Caki2 (cell line): ENCODE measurements at regions not wholly inside any gene's neighbourhood (a gene's known extent, or its start where the extent isn't known, plus 50 kb on each side); places are given as distances from the start of the nearest gene placed in this dataset.
A peak's percentile ranks its signal among the peaks of the same experiment; 100 is the strongest.

Source experiments
- DNase-seq: peaks from one replicate; pipeline ENCODE4 v3.0.0-alpha.2; 2015; ENCODE audit warnings: low read depth
- in situ Hi-C: cut with HindIII; loops from 2 replicates; pipeline ENCODE4 v1.10.0; 2016; ENCODE audit warnings: low sequenced_read_pairs, low pct_unique_long_range_greater_than_20kb, mixed read lengths

DNA sequence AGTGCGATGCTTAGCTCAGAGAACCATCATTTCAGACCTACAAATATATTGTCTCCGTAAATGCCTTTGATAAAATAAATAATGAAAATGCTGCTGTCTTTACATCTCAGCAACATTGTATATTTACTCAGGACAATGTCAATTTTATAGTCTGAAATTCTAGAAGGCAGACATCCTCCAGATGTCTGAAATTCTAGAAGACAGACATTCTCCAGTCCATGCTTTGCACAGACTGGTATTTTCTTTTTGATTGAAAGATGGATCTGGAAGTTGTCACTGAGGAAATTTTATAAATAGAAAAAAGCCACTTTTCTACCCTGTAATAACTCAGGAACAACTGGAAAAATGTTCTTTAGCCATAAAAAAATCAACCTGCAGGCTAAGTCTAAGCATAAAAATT lies 2293.3 kb downstream of the PCDH9 start:
- no peak for DNase-seq
- in situ Hi-C loops, result no loop called here

DNA sequence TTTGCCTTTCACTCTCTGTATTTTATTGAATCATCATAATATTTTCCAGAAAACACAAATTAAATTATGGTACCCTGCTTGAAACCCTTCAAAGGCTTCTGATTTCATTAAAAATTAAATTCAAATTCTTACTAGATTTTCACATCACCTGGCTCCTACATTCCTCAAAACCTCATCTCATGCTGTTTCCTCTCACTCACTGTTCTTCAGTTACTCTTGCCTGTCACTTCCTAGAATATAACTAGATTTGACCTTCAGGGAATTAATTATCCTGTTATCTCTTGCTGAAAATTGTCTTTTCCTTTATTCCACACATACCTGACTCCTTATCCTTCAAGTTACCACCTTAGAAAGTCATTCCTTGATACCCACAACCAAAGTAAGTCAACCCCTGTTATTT lies 2294.7 kb downstream of the PCDH9 start:
- in situ Hi-C loops, result no loop called here
- DNase-seq, result no peak

DNA sequence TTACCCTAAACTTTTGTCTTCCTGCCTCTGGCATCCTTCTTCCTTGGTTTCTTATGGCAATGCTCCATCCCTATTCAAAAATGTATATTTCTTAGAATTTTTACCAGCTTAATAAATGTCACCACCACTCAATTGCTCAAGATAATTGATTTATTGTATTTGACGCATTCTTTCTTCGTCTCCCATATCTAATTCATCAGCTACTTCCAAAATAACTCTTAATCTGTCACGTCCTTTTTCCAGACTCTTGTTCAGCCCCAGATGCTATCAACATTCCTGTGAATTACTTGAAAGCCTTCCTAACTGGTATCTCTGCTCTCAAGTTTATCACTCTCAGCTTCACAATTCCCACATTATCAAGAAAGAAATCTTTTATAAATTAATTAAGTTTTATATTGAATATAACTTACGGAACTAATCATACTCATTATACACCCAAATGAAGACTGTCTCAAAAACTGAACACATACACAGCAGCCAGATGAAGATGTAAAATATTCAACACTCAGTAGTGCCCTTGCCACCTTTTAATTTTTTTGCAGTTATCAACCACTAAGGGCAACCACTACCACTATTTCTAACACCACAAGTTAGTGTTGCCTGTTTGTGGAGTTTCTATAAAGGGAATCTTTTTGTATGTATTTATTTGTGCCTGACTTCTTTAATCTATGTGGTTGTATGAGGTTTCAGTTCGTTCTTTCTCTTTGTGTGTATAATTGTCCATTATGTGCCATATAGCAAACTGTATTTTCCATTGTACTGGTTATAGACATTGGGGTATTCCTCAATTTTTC lies 2295.4 kb downstream of the PCDH9 start:
- in situ Hi-C loops, result no loop called here

DNA sequence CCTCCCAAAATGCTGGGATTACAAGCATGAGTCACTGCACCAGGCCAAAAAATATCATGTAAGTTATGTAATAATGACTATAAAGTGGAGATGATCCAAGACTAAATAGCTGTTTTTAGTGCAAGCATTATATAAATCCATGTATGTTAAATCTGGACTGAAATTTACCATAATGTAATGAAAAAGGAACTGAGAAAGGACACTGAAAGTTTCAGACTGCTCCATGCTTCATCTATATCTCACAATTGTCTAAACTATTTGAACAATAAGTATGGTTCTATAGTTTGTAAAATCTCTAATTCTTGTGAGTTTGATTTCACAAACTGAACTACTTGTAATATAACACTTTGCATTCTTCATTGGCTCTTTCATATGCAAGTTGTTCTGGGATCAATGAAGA lies 2299.5 kb downstream of the PCDH9 start:
- DNase-seq, result no peak
- in situ Hi-C loops, result no loop called here

More for the DNA sequence above, 2295.4 kb downstream of the PCDH9 start:
- no peak for DNase-seq

DNA sequence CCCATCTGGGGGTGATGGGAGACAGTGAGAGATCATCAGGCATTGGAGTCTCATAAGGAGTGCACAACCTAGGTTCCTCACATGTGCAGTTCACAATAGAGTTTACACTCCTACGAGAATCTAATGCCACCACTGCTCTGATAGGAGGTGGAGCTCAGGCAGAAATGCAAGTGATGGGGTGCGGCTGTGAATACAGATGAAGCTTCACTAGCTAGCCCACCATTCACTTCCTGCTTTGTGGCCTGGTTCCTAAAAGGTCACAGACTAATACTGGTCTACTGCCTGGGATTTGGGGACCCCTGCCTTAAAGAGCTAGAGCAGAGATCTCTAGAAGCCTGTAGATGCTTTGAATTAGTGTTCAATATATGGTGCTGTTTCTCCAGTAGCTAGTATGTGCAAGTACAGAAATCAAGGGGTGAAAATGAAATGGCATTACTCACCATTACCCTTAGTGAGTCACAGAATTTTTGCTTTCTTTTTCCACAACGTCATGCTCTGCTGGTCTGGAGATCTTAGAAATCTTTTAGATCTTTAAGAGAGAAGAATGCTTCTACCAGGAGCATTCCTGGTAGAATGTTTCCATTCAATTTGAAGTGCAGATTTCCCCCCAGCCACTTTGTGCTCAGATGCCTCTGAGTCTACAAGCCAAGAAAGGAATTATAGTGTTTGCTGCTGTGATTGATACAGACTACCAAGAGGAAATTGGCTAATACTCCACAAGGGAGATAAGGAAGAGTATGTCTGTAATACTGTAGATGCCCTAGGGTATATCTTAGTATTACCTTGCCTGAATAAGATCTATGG lies 2301.2 kb downstream of the PCDH9 start:
- DNase-seq, result peak; percentile 77
- in situ Hi-C loops, result no loop called here

DNA sequence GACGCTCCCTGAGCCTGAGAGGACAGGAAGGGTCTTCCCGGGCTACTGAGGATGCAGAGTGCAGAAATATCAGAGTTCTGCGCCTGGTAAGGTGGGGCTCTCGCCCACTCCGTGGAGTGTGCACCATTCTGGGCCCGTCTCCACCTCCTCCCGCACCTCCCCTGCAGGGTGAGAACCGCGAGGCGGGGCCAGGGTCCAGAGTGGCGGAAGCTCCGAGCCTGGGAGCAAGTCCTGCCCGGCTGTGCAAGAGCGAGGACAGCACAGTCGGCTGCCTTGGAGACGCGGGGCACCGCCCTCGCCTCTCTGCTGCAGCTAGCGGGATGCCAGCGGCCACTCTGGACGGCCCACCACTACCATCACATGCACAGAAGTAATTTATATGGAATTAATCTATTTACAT lies 2304.4 kb downstream of the PCDH9 start:
- in situ Hi-C loops, result no loop called here
- DNase-seq, result no peak

DNA sequence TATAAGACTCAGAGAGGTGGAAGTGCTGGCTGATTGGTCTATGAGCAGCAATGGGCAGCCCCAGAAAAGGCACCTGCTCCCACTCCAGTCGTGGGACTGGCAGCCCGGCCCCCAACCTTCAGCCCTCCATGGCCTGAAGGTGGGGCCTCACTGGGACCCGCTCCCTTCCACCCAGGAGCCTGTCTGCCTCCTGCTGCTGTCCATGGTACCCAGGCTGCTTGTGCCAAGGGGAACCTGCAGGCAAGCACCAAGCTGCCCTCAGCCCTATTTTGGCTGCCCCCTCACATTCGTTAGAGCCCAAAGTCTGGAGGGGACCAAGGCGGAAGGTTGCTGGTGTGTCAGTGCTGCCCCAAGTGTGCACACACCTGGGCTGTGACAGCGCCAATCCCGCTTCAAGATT lies 2304.9 kb downstream of the PCDH9 start:
- no peak for DNase-seq
- in situ Hi-C loops, result no loop called here

DNA sequence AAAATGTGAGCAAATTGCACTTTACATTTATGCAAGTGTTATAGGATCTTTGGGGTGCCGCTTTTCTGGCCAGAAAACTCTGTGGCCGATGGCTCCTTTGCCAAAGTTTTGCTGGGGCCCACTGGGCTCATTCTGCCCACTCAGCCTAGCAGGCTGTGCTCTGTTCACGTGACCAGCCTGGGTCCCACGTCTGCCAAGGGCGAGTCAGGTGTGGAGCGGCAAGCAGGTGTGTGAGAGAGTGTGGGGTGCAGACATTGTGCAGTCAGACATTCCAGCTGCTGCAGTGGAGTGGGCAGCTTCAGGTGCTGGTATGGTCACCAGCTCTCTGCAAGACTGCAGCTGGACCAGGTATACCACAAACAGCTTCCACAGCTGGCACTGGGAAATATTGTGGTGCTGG lies 2305.7 kb downstream of the PCDH9 start:
- in situ Hi-C loops, result no loop called here
- DNase-seq, result no peak

DNA sequence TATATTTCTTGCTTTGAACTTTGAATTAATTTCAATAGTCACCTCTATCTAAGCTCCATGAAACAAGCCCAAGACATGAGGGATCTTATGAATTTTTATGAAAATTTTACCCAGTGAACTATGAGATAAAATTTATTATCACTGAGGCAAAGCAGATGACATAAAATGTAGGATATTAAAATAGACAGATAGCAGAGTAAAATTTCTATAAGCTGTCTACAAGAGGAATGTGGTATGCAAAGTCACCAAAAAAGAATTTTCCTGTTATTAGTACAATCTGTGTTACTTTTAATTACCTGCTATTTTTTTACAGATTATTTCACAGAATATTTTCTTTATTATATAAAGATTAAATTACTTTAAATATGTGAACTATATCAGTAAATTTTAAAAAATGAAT lies 2312.6 kb downstream of the PCDH9 start:
- no peak for DNase-seq
- in situ Hi-C loops, result no loop called here

DNA sequence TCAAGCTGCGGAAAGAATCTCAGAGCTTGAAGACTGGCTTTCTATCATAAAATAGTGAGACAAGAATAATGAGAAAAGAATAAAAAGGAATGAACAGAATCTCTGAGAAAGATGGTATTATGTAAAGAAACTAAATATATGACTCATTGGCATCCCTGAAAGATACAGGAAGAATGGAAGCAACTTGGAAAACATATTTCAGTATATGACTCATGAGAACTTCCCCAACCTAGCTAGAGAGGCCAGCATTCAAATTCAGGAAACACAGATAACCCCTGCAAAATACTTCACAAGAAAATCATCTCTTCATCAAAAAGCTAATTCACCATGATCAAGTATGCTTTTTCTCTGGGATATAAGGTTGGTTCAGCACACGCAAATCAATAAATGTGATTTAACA lies 2318.0 kb downstream of the PCDH9 start:
- DNase-seq, result peak; percentile 10
- in situ Hi-C loops, result no loop called here

DNA sequence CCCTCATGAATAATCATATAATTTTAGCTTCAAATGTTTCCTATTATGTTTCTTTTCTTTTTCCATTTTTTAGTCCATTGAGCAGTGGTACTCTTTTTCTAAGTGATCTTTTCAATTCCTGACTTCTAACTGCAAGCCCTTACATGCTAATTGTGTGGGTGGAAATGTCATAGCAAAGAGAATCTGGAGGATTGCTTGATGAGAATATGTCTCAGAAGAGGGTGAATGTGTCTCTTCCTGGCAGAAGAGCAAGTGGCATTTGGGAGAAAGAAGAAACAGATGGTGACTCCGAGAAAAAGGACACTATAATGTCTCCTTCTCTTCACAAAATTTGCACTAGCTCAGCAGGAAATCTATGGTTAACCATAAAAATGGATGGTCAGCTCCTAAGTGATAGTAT lies 2320.0 kb downstream of the PCDH9 start:
- DNase-seq, result no peak

DNA sequence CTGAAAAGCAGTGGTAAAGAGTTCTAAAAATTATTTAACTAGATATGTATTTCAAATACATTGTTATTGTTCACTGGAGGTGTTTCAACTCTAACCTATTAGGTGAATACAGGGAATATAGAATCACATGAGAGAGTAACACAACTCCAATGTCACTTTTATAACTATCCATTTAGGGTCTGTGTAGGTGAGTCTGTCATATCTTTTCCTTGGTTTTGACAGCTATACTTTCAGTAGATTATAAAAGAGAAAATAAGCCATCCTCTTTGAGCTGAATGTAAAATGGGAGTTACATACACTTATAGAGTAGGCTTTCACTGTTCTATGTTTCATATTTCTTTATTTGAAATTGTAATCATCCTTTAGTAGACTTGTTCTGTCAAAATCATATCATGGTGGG lies 2321.0 kb downstream of the PCDH9 start:
- in situ Hi-C loops, result no loop called here
- DNase-seq, result no peak

More for the DNA sequence above, 2320.0 kb downstream of the PCDH9 start:
- in situ Hi-C loops, result no loop called here

DNA sequence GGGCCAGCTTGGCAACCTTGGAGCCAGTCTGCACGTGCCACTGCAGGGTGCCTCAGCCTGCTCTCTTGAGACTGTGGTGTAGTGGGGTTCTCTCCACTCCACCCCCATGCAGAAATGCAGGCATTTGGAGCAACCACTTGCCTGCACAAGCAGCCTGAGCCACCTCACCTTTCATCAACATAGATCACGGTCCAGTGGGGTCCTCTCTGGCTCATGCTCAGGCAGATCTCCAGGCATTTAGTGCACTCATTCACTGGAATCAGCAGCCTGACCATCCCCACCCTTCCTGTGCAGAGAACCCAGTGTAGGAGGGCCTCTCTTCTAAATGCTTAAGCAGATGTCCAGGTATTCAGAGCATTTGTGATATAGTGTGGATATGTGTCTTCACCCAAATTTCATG lies 2330.1 kb downstream of the PCDH9 start:
- DNase-seq, result no peak
- in situ Hi-C loops, result no loop called here

DNA sequence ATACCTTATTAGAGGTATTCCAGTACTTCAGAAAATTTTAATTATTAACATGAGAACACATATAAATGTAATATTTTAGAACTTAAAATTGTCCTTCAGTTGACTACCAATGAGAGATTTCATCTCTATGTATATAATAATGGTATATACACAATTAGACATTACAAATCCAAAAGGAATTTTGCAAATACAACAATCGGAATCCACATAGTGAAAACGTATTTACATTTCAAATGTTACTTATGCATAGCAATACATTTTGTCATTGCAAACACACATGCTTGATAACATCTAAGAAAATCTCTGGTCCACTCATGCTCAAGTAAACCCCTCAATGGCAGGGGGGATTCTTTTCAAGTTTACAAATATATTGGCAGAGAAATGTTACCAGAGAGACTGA lies 2345.2 kb downstream of the PCDH9 start:
- in situ Hi-C loops, result no loop called here
- DNase-seq, result no peak

DNA sequence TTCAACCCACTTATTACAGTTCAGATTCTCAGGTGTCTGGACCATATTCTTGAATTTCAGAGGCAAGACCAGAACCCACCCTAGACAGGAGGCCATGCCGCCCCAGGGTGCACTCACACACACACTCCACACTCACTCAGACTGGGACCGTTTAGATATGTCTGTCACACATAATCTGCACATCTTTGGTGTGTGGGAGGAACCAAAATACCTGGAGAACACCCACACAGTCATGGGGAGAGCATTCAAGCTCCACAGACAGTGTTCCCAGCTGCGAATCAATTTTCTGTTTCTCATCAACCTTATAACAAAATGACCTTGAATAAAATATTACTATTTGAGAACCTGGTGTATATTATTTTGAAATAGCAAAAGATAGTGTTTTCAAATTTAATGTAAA lies 2353.0 kb downstream of the PCDH9 start:
- in situ Hi-C loops, result no loop called here

DNA sequence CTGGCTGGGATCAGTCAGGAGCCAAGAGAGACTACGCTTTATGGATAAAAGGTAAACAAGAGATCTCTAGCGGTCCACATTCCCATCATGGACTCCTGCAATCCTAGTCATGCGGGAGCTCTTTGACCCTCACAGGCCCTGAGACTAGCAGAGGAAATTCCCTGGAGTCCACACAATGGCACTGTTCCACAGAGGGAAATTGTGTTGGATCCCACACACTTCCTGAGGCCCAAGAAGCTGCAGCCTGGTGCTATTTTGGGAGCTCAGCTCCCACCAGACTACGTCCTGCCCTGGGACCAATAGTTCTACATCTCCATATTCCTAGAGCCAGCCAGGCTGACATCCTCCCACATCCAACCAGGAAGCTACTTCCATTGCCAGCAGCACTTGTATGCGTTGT lies 2358.4 kb downstream of the PCDH9 start:
- DNase-seq, result no peak
- in situ Hi-C loops, result no loop called here

More for the DNA sequence above, 2353.0 kb downstream of the PCDH9 start:
- no peak for DNase-seq

DNA sequence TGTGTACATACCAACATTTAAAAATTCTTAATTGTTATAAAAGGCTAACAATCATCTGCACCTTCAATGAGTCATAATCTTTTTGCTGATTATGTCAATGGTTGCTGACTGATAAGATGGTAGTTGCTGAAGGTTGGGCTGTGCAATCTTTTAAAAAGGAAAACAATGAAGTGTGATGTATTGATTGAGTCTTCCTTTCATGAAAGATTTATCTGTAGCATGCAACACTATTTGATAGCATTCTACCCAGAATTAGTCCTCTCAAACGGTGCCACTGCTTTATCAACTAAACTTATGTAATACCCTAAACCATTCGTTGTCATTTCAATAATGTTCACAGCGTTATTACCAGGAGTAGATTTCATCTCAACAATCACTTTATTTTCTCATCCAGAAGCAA lies 2360.6 kb downstream of the PCDH9 start:
- in situ Hi-C loops, result no loop called here
- no peak for DNase-seq

DNA sequence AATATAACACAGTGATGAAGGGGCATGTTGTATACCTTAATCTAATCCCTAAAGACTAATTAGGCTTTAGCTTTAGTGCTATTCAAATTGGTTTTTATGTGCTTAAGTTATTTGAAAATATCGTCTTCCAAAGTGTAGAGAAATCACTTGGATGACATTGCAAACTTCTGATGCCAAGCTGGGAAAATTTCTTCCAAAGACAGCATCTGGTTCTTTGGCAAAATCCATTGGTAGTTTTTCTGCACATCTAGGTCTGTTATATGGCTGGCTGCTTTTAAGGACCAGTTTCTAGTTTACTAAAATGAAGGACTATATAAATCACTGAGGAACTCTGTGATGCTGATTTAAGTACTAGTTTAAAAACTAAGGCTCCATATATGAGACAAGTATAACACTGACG lies 2362.3 kb downstream of the PCDH9 start:
- in situ Hi-C loops, result no loop called here
- DNase-seq, result no peak

DNA sequence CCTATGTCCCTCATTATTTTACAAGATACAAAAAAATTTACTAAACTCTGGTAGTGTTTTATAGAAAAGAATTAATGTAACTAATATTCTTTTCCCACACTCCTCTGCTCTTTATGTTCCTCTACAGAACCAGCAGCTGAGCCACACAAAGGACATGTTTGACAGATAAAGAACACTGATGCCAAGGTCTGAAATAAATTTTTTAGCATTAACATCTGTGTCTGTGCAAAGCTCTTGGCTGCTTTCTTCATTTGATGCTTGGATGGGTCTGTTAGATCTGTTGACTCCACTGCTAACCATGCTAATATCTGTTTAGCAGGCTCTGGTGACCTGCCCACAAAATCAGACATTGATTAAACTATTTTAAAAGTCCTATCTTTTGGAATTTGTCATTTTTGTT lies 2363.8 kb downstream of the PCDH9 start:
- no peak for DNase-seq
- in situ Hi-C loops, result no loop called here

DNA sequence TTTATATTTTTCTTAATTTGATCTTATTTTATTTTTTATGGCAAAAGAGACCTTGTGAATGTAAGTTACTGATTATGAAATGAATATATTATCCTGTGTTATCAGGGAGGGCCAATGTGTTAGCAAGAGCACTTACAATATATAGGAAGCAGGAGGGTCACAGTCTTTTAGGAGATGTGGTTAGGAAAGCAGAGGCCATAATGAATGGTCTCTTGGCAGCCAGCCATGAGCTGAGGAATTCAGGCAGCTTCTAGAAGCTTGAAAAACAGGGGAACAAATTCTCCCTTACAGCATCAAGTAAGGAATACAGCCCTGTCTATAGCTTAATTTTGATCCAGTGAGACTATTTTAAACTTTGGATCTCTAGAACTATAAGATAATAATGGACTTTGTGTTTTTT lies 2374.6 kb downstream of the PCDH9 start:
- no peak for DNase-seq
- in situ Hi-C loops, result no loop called here
